ENCODE measurements at regions not wholly inside any gene's neighbourhood (a gene's known extent, or its start where the extent isn't known, plus 50 kb on each side); places are given as distances from the start of the nearest gene placed in this dataset.
A peak's percentile ranks its signal among the peaks of the same experiment; 100 is the strongest.

- dilution Hi-C loops (cut with HindIII; ENCODE audit: low sequenced_read_pairs, unreplicated experiment): no loop called here
These were observed 575.7 kb downstream of the TRIML1 start for GRCh38 chr4:188714907-188715306.

More at GRCh38 chr4:188714907-188715306, 575.7 kb downstream of the TRIML1 start:
- Histone ChIP-seq H4K20me1 (ENCODE audit: insufficient read depth, low read length) (no peaks in the 10 kb centered on the region), H3K23ac (ENCODE audit: low read depth, low read length) (peak overlapping the region; percentile 4; the same call in 1 of the 2 replicates), H4K91ac (ENCODE audit: insufficient read depth, low read depth, low read length) (no peak overlapping the region), H3K9me3 (ENCODE audit: control insufficient read depth, insufficient read depth, low read length) (no peaks in the 10 kb centered on the region), H2AK9ac (replicated peaks; ENCODE audit: low read depth, low read length, poor library complexity) (no peak overlapping the region), H2BK5ac (ENCODE audit: low read depth, low read length, poor library complexity, severe bottlenecking) (peak overlapping the region; percentile 74), H2BK15ac (ENCODE audit: low read depth, low read length) (no peak overlapping the region), H3K18ac (ENCODE audit: low read depth, low read length) (peak overlapping the region; percentile 52; the same call in 1 of the 2 replicates), H3K9ac (ENCODE audit: low read depth, low read length) (no peak overlapping the region), H3K27ac (ENCODE audit: insufficient read depth, low read length) (no peak overlapping the region), H3K4ac (ENCODE audit: low read depth, low read length) (peak overlapping the region; percentile 45; the same call in 1 of the 2 replicates), H4K5ac (ENCODE audit: low read depth, low read length) (no peak overlapping the region), H4K8ac (ENCODE audit: low read depth in 2 of 2, low read length in 2 of 2) (peak overlapping the region in 1 of 2 experiments; percentile 67; a peak in 1 of 4 replicates), H2AFZ (replicated peaks; ENCODE audit: low read length, poor library complexity) (no peak overlapping the region), H3K36me3 (ENCODE audit: control insufficient read depth, insufficient read depth, low read length) (no peaks in the 10 kb centered on the region), H3K56ac (ENCODE audit: extremely low read depth, insufficient read depth, low read length) (peak overlapping the region; percentile 32; the same call in 1 of the 2 replicates), H2BK120ac (ENCODE audit: low read depth, low read length) (peak overlapping the region; percentile 70; the same call in 1 of the 2 replicates), H3K4me2 (ENCODE audit: low read depth, low read length) (peak overlapping the region; percentile 49; the same call in 1 of the 2 replicates), H3K4me1 (ENCODE audit: control insufficient read depth, insufficient read depth, low read length) (peaks cover 2% of the 10 kb centered on the region; the same call in 1 of the 2 replicates), H3K14ac (replicated peaks; ENCODE audit: low read depth, low read length) (peak overlapping the region; percentile 15; the same call in 1 of the 2 replicates), H3K9me1 (ENCODE audit: insufficient read depth, low read length) (no peaks in the 10 kb centered on the region), H3K27me3 (ENCODE audit: control insufficient read depth, insufficient read depth, low read length) (no peaks in the 10 kb centered on the region), H3K79me1 (ENCODE audit: low read depth in 1 of 2, low read length in 2 of 2) (no peaks in the 10 kb centered on the region), H2BK20ac (ENCODE audit: low read depth, low read length) (peak overlapping the region; percentile 63; the same call in 1 of the 2 replicates), H3K4me3 (ENCODE audit: insufficient read depth, low read depth, low read length) (no peak overlapping the region), H2AK5ac (ENCODE audit: low read depth, low read length) (no peak overlapping the region)
- intact Hi-C loops (cut with micrococcal nuclease) (no loop called here), in situ Hi-C loops (cut with MboI; ENCODE audit: low sequenced_read_pairs) (no loop called here)
- ChIA-PET POLR2A (ENCODE audit: unreplicated experiment) (no interaction called here), CTCF (no interaction called here)
- DNase-seq (peak; percentile 83), ATAC-seq (ENCODE audit: low read depth) (peak; percentile 72)
- BruUV-seq (replicated peaks): no TSS peak
- no CpG with 5 or more reads among the region's 3 CpGs for WGBS, 2 experiments (ENCODE audit: extremely low coverage in 2 of 2, insufficient read length in 1 of 2)
- TF ChIP-seq SMC3 (IDR thresholded peaks at IDR 0.05; ENCODE audit: low read depth, low read length) (no peak), RAD21 (IDR thresholded peaks at IDR 0.05; ENCODE audit: low read length) (0 out of 2 replicates have a peak, but pooled peaks have one; percentile 6), ELK1 (IDR thresholded peaks at IDR 0.05; ENCODE audit: borderline replicate concordance, low read depth, low read length) (no peak), FOS (IDR thresholded peaks at IDR 0.05; ENCODE audit: low read depth, low read length) (peak; percentile 12; the same call in 1 of the 2 replicates), POLR2A (IDR thresholded peaks at IDR 0.05; ENCODE audit: low read depth, low read length) (no peak), NFE2L2 (IDR thresholded peaks at IDR 0.05; ENCODE audit: low read depth, low read length) (no peak), RFX5 (IDR thresholded peaks at IDR 0.05; ENCODE audit: low read depth, low read length) (no peak), CEBPB (IDR thresholded peaks at IDR 0.05; ENCODE audit: low read depth, low read length) (peak; percentile 63), BHLHE40 (IDR thresholded peaks at IDR 0.05; ENCODE audit: low read depth, low read length) (no peak), MAZ (IDR thresholded peaks at IDR 0.05; ENCODE audit: borderline replicate concordance, low read depth, low read length) (no peak), RCOR1 (IDR thresholded peaks at IDR 0.05; ENCODE audit: insufficient replicate concordance, low read length) (peak; percentile 43), MAFK (IDR thresholded peaks at IDR 0.05; ENCODE audit: low read depth, low read length) (no peak)

Data from IMR-90 (cell line).